OCI-LY7 (cell line): ENCODE measurements at regions not wholly inside any gene's neighbourhood (a gene's known extent, or its start where the extent isn't known, plus 50 kb on each side); places are given as distances from the start of the nearest gene placed in this dataset.

Experiments
- EZH2phosphoT487 ChIP-seq: fragments of 200-600 bp; sonication (generic); IDR thresholded peaks from 2 replicates; pipeline ENCODE4 v1.6.1; 2018; ENCODE audit warnings: low read depth, borderline replicate concordance, mild to moderate bottlenecking, mixed run types, antibody characterized with exemption, low read length, moderate library complexity, mixed read lengths
- TF ChIP-seq, protein P1 (sequence below): fragments of 200-600 bp; sonication (generic); conservative IDR thresholded peaks from 2 replicates; pipeline ENCODE4 v1.5.1; 2014; ENCODE audit warnings: mild to moderate bottlenecking, antibody characterized with exemption, low read length, moderate library complexity, mixed read lengths

GRCh38 chr6:91860541-91861335 lies 1273.9 kb upstream of the MAP3K7 start:
- TF ChIP-seq, protein P1, sequence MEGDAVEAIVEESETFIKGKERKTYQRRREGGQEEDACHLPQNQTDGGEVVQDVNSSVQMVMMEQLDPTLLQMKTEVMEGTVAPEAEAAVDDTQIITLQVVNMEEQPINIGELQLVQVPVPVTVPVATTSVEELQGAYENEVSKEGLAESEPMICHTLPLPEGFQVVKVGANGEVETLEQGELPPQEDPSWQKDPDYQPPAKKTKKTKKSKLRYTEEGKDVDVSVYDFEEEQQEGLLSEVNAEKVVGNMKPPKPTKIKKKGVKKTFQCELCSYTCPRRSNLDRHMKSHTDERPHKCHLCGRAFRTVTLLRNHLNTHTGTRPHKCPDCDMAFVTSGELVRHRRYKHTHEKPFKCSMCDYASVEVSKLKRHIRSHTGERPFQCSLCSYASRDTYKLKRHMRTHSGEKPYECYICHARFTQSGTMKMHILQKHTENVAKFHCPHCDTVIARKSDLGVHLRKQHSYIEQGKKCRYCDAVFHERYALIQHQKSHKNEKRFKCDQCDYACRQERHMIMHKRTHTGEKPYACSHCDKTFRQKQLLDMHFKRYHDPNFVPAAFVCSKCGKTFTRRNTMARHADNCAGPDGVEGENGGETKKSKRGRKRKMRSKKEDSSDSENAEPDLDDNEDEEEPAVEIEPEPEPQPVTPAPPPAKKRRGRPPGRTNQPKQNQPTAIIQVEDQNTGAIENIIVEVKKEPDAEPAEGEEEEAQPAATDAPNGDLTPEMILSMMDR, result no peak
- no peak for TF ChIP-seq EZH2phosphoT487
